ENCODE measurements at regions not wholly inside any gene's neighbourhood (a gene's known extent, or its start where the extent isn't known, plus 50 kb on each side); places are given as distances from the start of the nearest gene placed in this dataset.

DNA sequence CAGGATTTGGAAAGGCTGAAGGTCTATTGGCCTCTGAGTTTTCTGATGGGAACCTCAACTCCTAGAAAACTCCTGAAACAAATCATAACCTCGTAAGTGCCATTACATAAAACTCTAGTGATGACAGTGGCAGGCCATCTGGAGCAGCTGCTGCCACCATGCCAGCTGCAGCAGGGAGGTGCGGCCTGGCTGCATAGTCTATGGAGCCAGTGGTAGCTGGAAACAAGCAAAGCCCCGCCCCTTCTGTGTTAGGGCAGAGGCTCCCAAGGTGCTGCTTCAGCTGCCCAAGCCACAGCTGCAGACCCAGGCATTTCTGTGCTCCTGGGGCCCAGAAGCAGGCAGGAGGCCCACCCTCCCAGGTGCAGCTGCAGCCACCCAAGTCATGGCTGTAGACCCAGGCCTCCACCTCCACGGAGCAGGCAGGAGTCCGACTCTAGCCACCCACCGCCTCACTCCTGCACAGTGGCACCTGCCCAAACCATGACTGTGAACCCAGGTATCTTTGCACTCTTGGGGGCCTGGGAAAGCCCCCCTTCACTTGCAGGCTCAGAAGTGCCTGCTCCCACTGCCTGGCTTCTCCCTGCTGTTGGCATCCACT, 254.1 kb upstream of the KCNJ16 start:
- TF ChIP-seq, protein P1, sequence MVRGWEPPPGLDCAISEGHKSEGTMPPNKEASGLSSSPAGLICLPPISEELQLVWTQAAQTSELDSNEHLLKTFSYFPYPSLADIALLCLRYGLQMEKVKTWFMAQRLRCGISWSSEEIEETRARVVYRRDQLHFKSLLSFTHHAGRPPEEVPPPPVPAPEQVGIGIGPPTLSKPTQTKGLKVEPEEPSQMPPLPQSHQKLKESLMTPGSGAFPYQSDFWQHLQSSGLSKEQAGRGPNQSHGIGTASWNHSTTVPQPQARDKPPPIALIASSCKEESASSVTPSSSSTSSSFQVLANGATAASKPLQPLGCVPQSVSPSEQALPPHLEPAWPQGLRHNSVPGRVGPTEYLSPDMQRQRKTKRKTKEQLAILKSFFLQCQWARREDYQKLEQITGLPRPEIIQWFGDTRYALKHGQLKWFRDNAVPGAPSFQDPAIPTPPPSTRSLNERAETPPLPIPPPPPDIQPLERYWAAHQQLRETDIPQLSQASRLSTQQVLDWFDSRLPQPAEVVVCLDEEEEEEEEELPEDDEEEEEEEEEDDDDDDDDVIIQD (CRISPR knock-in tag; IDR thresholded peaks at IDR 0.05; ENCODE audit: low read depth): no peak
- TF ChIP-seq, protein P2, sequence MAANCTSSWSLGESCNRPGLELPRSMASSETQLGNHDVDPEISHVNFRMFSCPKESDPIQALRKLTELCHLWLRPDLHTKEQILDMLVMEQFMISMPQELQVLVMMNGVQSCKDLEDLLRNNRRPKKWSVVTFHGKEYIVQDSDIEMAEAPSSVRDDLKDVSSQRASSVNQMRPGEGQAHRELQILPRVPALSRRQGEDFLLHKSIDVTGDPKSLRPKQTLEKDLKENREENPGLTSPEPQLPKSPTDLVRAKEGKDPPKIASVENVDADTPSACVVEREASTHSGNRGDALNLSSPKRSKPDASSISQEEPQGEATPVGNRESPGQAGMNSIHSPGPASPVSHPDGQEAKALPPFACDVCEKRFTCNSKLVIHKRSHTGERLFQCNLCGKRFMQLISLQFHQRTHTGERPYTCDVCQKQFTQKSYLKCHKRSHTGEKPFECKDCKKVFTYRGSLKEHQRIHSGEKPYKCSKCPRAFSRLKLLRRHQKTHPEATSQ (CRISPR knock-in tag; IDR thresholded peaks at IDR 0.05; ENCODE audit: borderline replicate concordance): no peak
- TF ChIP-seq ESRRA (CRISPR knock-in tag; IDR thresholded peaks at IDR 0.05; ENCODE audit: low read depth) (no peak), POLR2AphosphoS5 (IDR thresholded peaks at IDR 0.05; ENCODE audit: low read depth, low read length) (no peak), ZNF501 (CRISPR knock-in tag; IDR thresholded peaks at IDR 0.05) (no peak), ZC3H4 (CRISPR knock-in tag; IDR thresholded peaks at IDR 0.05; ENCODE audit: borderline replicate concordance) (no peak), ZNF274 (CRISPR knock-in tag; IDR thresholded peaks at IDR 0.05) (no peak), SUZ12 (IDR thresholded peaks at IDR 0.05; ENCODE audit: low read depth, low read length) (no peak), ZNF75D (CRISPR knock-in tag; IDR thresholded peaks at IDR 0.05; ENCODE audit: borderline replicate concordance) (no peak), PCBP1 (IDR thresholded peaks at IDR 0.05; ENCODE audit: borderline replicate concordance, low read depth, low read length) (no peak), SP2 (CRISPR knock-in tag; IDR thresholded peaks at IDR 0.05) (no peak)
- TF ChIP-seq, protein P3, sequence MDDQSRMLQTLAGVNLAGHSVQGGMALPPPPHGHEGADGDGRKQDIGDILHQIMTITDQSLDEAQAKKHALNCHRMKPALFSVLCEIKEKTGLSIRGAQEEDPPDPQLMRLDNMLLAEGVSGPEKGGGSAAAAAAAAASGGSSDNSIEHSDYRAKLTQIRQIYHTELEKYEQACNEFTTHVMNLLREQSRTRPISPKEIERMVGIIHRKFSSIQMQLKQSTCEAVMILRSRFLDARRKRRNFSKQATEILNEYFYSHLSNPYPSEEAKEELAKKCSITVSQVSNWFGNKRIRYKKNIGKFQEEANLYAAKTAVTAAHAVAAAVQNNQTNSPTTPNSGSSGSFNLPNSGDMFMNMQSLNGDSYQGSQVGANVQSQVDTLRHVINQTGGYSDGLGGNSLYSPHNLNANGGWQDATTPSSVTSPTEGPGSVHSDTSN (CRISPR knock-in tag; IDR thresholded peaks at IDR 0.05; ENCODE audit: borderline replicate concordance): no peak

Data from HepG2 (cell line).